Tibial artery (tissue), 4 donors: ENCODE measurements at regions not wholly inside any gene's neighbourhood (a gene's known extent, or its start where the extent isn't known, plus 50 kb on each side); places are given as distances from the start of the nearest gene placed in this dataset.

Experiments
- DNase-seq, 2 donors: peaks; one replicate each; pipeline ENCODE4 v3.0.0-alpha.2; 2019
- H3K27ac ChIP-seq, 2 donors: fragments of 200-600 bp; sonication (generic) in 1 of 2; 1 replicate in 1 of 2; 2 replicates in 1 of 2; pipeline ENCODE4 v1.5.1; 2018 to 2019; ENCODE audit warnings: mild to moderate bottlenecking in 1 of 2
- H3K27me3 ChIP-seq, 2 donors: fragments of 200-600 bp; sonication (generic) in 1 of 2; one replicate each; pipeline versions ENCODE4 v1.5.1 to v1.6.0; 2016 to 2019
- H3K36me3 ChIP-seq, 3 donors: fragments of 200-600 bp; sonication (generic) in 2 of 3; one replicate each; pipeline ENCODE4 v1.5.1; 2016 to 2019; ENCODE audit warnings: mild to moderate bottlenecking in 2 of 3
- H3K4me1 ChIP-seq, 4 donors: fragments of 200-600 bp; sonication (generic) in 2 of 4; 1 replicate in 3 of 4; 2 replicates in 1 of 4; pipeline ENCODE4 v1.5.1; 2016 to 2019
- H3K4me3 ChIP-seq, 2 donors: fragments of 200-600 bp; sonication (generic) in 1 of 2; 1 replicate in 1 of 2; 2 replicates in 1 of 2; pipeline ENCODE4 v1.5.1; 2018 to 2019; ENCODE audit warnings: mild to moderate bottlenecking in 2 of 2
- H3K9me3 ChIP-seq, 3 donors: fragments of 200-600 bp; sonication (generic) in 1 of 3; one replicate each; pipeline ENCODE4 v1.5.1; 2016 to 2019
- intact Hi-C: fragments of 100-400 bp; cut with DNase I; formaldehyde crosslinking; loops from one replicate; pipeline ENCODE4 v1.15.0; 2023; ENCODE audit warnings: low total_unique reads
- TF ChIP-seq, protein P1 (sequence below), 2 experiments: fragments of 200-600 bp in 1 of 2; fragments of 450-650 bp in 1 of 2; IDR thresholded peaks; one replicate each; pipeline ENCODE4 v1.5.1; 2017 to 2019; ENCODE audit warnings: antibody characterized with exemption in 2 of 2, mild to moderate bottlenecking in 1 of 2, moderate library complexity in 1 of 2

- Histone ChIP-seq H3K27ac (no peak overlapping the region), H3K27me3 (no peaks in the 10 kb centered on the region)
Measured at GRCh38 chr18:65990944-65991708, 240.3 kb downstream of the CDH7 start.

DNA sequence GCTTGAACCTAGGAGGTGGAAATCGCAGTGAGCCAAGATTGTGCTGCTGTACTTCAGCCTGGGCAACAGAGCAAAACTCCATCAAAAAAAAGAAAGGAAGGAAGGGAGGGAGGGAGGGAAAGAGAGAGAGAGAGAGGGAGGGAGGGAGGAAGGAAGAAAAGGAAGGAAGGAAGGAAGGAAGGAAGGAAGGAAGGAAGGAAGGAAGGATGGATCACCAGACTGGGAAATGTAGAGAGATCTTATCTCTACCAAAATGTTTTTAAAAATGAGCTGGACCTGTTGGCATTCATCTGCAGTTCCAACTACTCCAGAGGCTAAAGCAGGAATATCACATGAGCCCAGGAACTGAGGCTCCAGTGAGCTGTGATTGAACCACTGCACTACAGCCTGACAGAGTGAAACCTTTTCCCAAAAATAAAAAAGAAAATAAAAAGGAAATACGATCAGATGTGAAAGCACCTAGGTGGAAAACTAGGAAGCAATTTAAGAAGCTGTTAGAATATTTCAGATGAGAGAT lies 239.4 kb downstream of the CDH7 start:
- H3K4me3 ChIP-seq, result no peak overlapping the region
- H3K9me3 ChIP-seq, result no peaks in the 10 kb centered on the region
- TF ChIP-seq, protein P1, sequence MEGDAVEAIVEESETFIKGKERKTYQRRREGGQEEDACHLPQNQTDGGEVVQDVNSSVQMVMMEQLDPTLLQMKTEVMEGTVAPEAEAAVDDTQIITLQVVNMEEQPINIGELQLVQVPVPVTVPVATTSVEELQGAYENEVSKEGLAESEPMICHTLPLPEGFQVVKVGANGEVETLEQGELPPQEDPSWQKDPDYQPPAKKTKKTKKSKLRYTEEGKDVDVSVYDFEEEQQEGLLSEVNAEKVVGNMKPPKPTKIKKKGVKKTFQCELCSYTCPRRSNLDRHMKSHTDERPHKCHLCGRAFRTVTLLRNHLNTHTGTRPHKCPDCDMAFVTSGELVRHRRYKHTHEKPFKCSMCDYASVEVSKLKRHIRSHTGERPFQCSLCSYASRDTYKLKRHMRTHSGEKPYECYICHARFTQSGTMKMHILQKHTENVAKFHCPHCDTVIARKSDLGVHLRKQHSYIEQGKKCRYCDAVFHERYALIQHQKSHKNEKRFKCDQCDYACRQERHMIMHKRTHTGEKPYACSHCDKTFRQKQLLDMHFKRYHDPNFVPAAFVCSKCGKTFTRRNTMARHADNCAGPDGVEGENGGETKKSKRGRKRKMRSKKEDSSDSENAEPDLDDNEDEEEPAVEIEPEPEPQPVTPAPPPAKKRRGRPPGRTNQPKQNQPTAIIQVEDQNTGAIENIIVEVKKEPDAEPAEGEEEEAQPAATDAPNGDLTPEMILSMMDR (IDR thresholded peaks at IDR 0.05), result no peak
- H3K27me3 ChIP-seq, result no peaks in the 10 kb centered on the region
- H3K36me3 ChIP-seq, result no peaks in the 10 kb centered on the region
- DNase-seq, result no peak
- peaks cover 0 to 16% (median 2%) of the 10 kb centered on the region in 4 donors for H3K4me1 ChIP-seq
- intact Hi-C loops, result loop anchor here (5.0 kb wide), 1 partner anchor 48 kb away; no protein-coding TSS in a partner anchor
- no peak overlapping the region for H3K27ac ChIP-seq

More at GRCh38 chr18:65990944-65991708, 240.3 kb downstream of the CDH7 start:
- TF ChIP-seq, protein P1 (IDR thresholded peaks at IDR 0.05), result no peak
- Histone ChIP-seq H3K9me3 (no peaks in the 10 kb centered on the region), H3K4me3 (no peak overlapping the region), H3K36me3 (no peaks in the 10 kb centered on the region), H3K4me1 (peaks cover 0 to 16% (median 2%) of the 10 kb centered on the region in 4 donors)
- DNase-seq, result no peak
- intact Hi-C loops, result loop anchor here (5.0 kb wide), 1 partner anchor 49 kb away; no protein-coding TSS in a partner anchor

- intact Hi-C loops, result no loop called here
- Histone ChIP-seq H3K36me3 (no peaks in the 10 kb centered on the region), H3K9me3 (no peaks in the 10 kb centered on the region), H3K4me1 (peaks cover 0 to 4% (median 0%) of the 10 kb centered on the region in 4 donors), H3K27me3 (no peaks in the 10 kb centered on the region), H3K4me3 (no peak overlapping the region), H3K27ac (no peak overlapping the region)
- TF ChIP-seq, protein P1 (IDR thresholded peaks at IDR 0.05), result no peak
- no peak for DNase-seq
Measured at GRCh38 chr18:65988972-65989371, 238.2 kb downstream of the CDH7 start.

DNA sequence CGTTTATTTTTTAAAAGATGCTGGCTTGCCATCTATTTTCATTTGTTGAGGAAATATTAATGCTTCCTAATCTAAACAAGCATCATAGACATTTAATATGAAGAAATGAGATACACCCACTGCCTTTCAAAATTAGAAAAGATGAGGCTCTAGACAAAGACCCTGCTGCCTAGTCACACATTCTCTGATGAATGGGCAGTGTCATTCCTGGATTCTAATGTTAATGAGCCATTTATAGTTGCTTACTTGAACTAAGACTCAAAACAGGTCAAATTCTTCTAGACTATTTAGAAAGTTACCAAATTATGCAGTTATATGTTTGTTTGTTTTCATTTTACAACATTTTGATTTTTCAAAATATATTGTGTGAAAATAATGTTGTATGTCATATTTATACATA lies 237.6 kb downstream of the CDH7 start:
- intact Hi-C loops, result no loop called here
- no peak overlapping the region for H3K27ac ChIP-seq

GRCh38 chr18:65983750-65984149 lies 232.9 kb downstream of the CDH7 start:
- Histone ChIP-seq H3K4me3 (no peak overlapping the region), H3K27me3 (no peaks in the 10 kb centered on the region), H3K36me3 (no peaks in the 10 kb centered on the region), H3K27ac (no peak overlapping the region), H3K9me3 (no peaks in the 10 kb centered on the region), H3K4me1 (no peaks in the 10 kb centered on the region)
- TF ChIP-seq, protein P1 (IDR thresholded peaks at IDR 0.05), result no peak
- no peak for DNase-seq
- intact Hi-C loops, result no loop called here

More for the DNA sequence above, 237.6 kb downstream of the CDH7 start:
- Histone ChIP-seq H3K9me3 (no peaks in the 10 kb centered on the region), H3K4me3 (no peak overlapping the region), H3K36me3 (no peaks in the 10 kb centered on the region), H3K27me3 (no peaks in the 10 kb centered on the region), H3K4me1 (no peaks in the 10 kb centered on the region)
- DNase-seq, result no peak
- TF ChIP-seq, protein P1 (IDR thresholded peaks at IDR 0.05), result no peak
